Common myeloid progenitor, CD34-positive (primary cell): ENCODE measurements at regions not wholly inside any gene's neighbourhood (a gene's known extent, or its start where the extent isn't known, plus 50 kb on each side); places are given as distances from the start of the nearest gene placed in this dataset.

Source experiments
- CTCF ChIA-PET: fragments of 350-600 bp; sonication (Branson Sonifier 250); formaldehyde crosslinking; loops from one replicate; lab custom pipeline; 2021; ENCODE audit warnings: antibody characterized with exemption; lab: Charles Lee
- POLR2A ChIA-PET: fragments of 350-600 bp; sonication (Branson Sonifier 250); formaldehyde crosslinking; loops from one replicate; lab custom pipeline; 2021; ENCODE audit warnings: antibody characterized with exemption; lab: Charles Lee
- DNase-seq, 3 donors: peaks; one replicate each; pipeline versions ENCODE4 v3.0.0 to v3.0.0-alpha.2; 2013
- H3K27ac ChIP-seq, 2 experiments: 1 replicate in 1 of 2; 2 replicates in 1 of 2; pipeline ENCODE4 v1.7.0; 2013; ENCODE audit warnings: inconsistent platforms in 2 of 2, low read length in 2 of 2, mild to moderate bottlenecking in 2 of 2, low read depth in 1 of 2, moderate library complexity in 1 of 2; ENCODE audit not compliant: severe bottlenecking in 2 of 2, insufficient read depth in 1 of 2, poor library complexity in 1 of 2
- H3K27me3 ChIP-seq, 5 experiments: replicated peaks in 2 of 5; 1 replicate in 3 of 5; 2 replicates in 2 of 5; pipeline versions ENCODE4 v1.6.1 to v1.7.0; 2013; ENCODE audit warnings: low read length in 4 of 5, mild to moderate bottlenecking in 2 of 5, moderate library complexity in 2 of 5, inconsistent platforms in 1 of 5; ENCODE audit not compliant: insufficient read depth in 5 of 5, control insufficient read depth in 4 of 5
- H3K36me3 ChIP-seq, 4 experiments: 1 replicate in 2 of 4; 2 replicates in 2 of 4; pipeline versions ENCODE4 v1.6.1 to v1.7.0; 2013; ENCODE audit warnings: low read length in 3 of 4, control low read depth in 1 of 4, mild to moderate bottlenecking in 1 of 4; ENCODE audit not compliant: control insufficient read depth in 4 of 4, insufficient read depth in 4 of 4
- H3K4me1 ChIP-seq, 4 experiments: 1 replicate in 3 of 4; 2 replicates in 1 of 4; pipeline versions ENCODE4 v1.6.1 to v1.7.1; 2013; ENCODE audit warnings: low read length in 3 of 4, mild to moderate bottlenecking in 3 of 4, control low read depth in 1 of 4, inconsistent platforms in 1 of 4, moderate library complexity in 1 of 4; ENCODE audit not compliant: control insufficient read depth in 4 of 4, insufficient read depth in 4 of 4; ENCODE audit errors: control extremely low read depth in 1 of 4
- H3K4me3 ChIP-seq, 7 experiments: 1 replicate in 4 of 7; 2 replicates in 3 of 7; pipeline versions ENCODE4 v1.5.1 to v1.7.0; 2013; ENCODE audit warnings: mild to moderate bottlenecking in 7 of 7, low read length in 6 of 7, moderate library complexity in 6 of 7, inconsistent platforms in 2 of 7, low read depth in 2 of 7, control low read depth in 1 of 7; ENCODE audit not compliant: insufficient read depth in 4 of 7, control insufficient read depth in 1 of 7; ENCODE audit errors: extremely low read depth in 1 of 7
- H3K9me3 ChIP-seq, 5 experiments: 1 replicate in 4 of 5; 2 replicates in 1 of 5; pipeline versions ENCODE4 v1.6.1 to v1.7.1; 2013; ENCODE audit warnings: low read length in 4 of 5, mild to moderate bottlenecking in 2 of 5, inconsistent platforms in 1 of 5, low read depth in 1 of 5, moderate library complexity in 1 of 5; ENCODE audit not compliant: control insufficient read depth in 4 of 5, insufficient read depth in 2 of 5; ENCODE audit errors: control extremely low read depth in 1 of 5
- WGBS: methylation state at CpG from one replicate; pipeline ENCODE4 v1.1.5; 2013; ENCODE audit not compliant: insufficient coverage; 5-methylcytosine and 5-hydroxymethylcytosine counted together

DNA sequence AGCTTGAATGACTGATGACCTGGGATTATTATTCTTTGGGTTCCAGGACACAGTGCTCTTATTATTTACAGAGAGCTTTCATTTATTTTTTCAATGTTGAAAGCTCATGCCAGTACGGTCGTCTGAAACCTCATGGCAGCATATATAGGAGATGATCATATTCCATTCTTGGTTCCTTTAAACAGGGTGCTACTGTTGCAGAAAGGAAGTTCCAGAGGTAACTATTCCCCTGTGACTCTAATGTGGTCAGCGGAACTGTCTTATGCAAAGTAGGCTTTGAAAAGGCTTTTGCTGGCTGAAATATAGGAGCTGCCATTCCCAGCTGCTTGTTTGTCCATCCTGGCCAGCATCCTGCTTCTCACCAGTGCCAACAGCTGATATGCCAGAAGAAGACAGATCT is 208.3 kb upstream of the LEF1 start:
- ChIA-PET CTCF (no interaction called here), POLR2A (no interaction called here)
- Histone ChIP-seq H3K4me1 (peaks cover 0 to 4% (median 3%) of the 10 kb centered on the region in 4 experiments), H3K27me3 (no peaks in the 10 kb centered on the region), H3K9me3 (peaks cover 0 to 6% (median 4%) of the 10 kb centered on the region in 5 experiments), H3K36me3 (no peaks in the 10 kb centered on the region), H3K4me3 (no peak overlapping the region), H3K27ac (no peak overlapping the region)
- no peak for DNase-seq
- WGBS: 97% methylated on average over 3 of the region's 3 CpGs

DNA sequence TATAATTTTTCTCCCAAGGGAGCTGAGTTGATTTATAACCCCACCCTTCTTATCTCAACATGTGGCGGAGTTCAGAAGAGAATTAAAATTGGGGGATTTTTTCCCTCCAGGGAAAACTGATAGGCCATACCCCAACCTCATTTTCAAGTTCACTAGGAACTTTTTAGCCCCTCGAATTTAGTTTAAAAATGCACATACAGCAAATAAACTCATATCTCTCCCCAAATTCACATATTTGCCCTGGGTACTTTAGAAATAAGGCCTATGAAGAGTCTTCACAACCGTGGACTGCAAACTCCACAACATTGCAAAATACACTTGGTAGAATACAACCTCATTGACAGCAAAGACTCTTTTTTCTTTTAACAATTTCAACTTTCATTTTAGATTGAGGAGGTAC is 206.7 kb upstream of the LEF1 start:
- Histone ChIP-seq H3K4me3 (no peak overlapping the region), H3K36me3 (no peaks in the 10 kb centered on the region), H3K9me3 (peaks cover 0 to 5% (median 3%) of the 10 kb centered on the region in 5 experiments), H3K27me3 (no peaks in the 10 kb centered on the region), H3K4me1 (peaks cover 0 to 4% (median 3%) of the 10 kb centered on the region in 4 experiments), H3K27ac (no peak overlapping the region)
- 100% methylated on average over 2 of the region's 3 CpGs for WGBS
- ChIA-PET CTCF (interaction anchor here (0.9 to 1.0 kb wide), 2 partner anchors 9 to 195 kb away, joined by 3 to 5 read pairs; no protein-coding TSS in a partner anchor), POLR2A (no interaction called here)
- no peak for DNase-seq

DNA sequence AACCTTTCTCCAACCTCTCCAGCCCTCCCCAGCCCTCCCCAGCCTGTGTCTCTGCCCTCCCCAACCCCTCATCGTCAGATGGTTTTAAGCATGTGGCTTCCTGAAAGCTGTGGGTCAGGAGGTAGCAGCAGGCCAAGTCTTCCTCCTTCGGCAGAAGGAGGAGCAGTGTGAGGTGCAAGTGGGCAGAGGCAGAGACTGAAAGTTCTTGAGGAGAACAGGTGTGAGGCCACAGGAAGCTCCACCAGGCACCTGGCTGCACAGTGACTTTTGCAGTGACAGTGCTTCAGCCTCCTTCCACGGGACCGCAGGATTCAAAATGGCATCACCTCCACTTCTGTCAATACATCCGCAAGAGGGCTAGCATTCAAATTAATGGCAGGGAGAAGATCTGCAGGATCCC is 203.9 kb upstream of the LEF1 start:
- 69% methylated on average over 4 of the region's 5 CpGs for WGBS
- Histone ChIP-seq H3K27ac (no peak overlapping the region), H3K36me3 (no peaks in the 10 kb centered on the region), H3K9me3 (no peaks in the 10 kb centered on the region), H3K27me3 (no peaks in the 10 kb centered on the region), H3K4me3 (no peak overlapping the region), H3K4me1 (peaks cover 0 to 4% (median 3%) of the 10 kb centered on the region in 4 experiments)
- ChIA-PET CTCF (no interaction called here), POLR2A (no interaction called here)
- no peak for DNase-seq

DNA sequence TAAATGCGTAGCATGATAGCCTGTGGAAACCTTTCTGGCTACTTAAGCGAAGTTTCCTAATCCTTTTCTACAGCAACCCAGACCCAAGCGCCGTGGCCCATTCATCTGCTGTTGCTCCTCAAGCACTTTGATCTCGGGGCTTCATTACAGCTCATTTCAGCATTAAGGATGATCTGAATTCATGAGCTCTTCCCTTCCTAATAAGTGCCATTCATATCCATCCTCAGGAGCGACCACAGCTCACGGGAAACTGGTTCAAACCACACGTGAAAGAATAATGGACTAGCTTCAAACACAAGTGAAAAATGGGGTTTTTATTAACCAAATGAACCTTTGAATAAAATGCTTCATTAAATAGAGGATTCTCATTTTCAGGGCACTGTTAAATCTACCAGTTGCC is 202.6 kb upstream of the LEF1 start:
- Histone ChIP-seq H3K27ac (no peak overlapping the region), H3K4me1 (peaks cover 0 to 4% (median 3%) of the 10 kb centered on the region in 4 experiments), H3K4me3 (no peak overlapping the region), H3K27me3 (no peaks in the 10 kb centered on the region), H3K36me3 (no peaks in the 10 kb centered on the region), H3K9me3 (no peaks in the 10 kb centered on the region)
- 100% methylated on average over 5 of the region's 8 CpGs for WGBS
- POLR2A ChIA-PET: interaction anchor here (0.7 kb wide), 1 partner anchor 1883 kb away, joined by 3 read pairs; no protein-coding TSS in a partner anchor
- no peak for DNase-seq
- CTCF ChIA-PET: no interaction called here

DNA sequence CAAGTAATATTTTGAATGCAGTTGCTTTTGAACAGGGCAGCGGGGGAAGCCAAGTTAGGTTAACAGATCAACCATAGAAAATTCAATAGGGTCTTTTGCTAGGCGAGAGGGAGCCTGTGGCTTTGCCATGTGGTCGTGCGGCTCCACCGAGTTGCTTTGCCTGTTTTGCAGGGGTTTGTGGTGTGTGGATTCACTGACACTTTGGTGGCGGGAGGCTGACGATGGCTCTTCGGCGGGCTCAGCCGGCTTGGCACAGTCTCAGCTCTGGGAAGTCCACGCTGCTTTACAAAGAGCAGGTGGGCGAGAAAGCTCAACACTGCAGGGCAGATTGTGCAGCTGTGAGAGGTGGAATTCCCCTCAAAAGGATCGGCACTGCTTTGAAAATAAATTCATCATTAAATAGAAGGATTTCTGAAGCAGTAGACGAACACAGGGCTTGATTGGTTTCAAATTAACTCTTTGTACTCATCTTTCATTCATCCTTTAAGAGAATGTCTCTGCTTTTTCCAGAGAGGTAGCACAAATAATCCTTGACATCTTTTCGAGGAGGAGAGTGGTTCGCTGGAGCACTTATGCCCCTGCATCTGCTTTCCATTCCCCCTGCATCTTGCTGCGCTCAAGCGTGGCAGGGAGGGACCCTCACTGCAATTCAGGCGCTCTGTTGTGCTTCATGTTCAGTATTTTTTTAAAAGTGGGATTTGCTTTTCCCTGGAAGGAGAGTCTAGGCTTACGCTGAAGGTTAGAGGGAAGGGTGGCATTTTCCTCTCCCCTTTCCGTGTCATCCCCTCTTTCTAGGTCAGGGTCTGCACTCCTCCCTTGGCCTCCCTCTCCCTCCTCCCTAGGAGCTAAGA is 201.8 kb upstream of the LEF1 start:
- no peaks in the 10 kb centered on the region for H3K9me3 ChIP-seq
- ChIA-PET POLR2A (no interaction called here), CTCF (interaction anchor here (1.0 kb wide), 1 partner anchor 10 kb away, joined by 3 read pairs; no protein-coding TSS in a partner anchor)

DNA sequence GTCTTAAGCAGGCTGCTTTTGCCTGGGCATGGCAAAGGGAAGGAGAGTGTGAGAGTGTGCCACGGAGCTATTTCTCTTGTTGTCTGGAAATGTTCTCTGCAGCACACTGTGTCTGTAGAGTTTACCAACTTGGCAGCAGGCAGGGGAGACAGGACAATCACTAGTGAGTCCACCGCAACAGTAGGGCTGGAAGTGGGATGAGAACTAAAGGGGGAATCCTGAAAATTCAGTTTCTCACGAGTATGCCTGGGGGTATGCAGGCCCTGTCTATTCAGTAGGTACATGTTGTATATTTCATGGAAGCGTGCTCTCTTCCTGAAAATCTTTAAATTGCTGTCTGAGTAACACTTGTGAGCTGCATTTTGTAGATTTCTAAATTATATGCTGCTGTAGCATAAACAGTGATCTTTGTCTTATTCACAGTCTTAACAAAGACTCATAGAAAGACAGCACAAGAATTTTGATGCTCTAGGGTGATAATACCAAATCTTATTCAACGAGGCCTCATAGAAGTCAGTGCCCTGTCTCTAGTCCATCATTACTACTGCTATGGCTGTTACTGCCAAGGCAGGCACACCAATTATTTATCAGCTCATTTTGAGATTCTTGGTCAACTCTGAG is 200.4 kb upstream of the LEF1 start:
- Histone ChIP-seq H3K27me3 (no peaks in the 10 kb centered on the region), H3K4me1 (peaks cover 0 to 4% (median 3%) of the 10 kb centered on the region in 4 experiments), H3K9me3 (no peaks in the 10 kb centered on the region), H3K36me3 (no peaks in the 10 kb centered on the region), H3K27ac (no peak overlapping the region), H3K4me3 (no peak overlapping the region)
- WGBS: 93% methylated on average over 4 of the region's 5 CpGs
- POLR2A ChIA-PET: no interaction called here
- no peak for DNase-seq
- CTCF ChIA-PET: interaction anchor here (1.0 kb wide), 2 partner anchors 12 to 23 kb away, joined by 3 read pairs; no protein-coding TSS in a partner anchor

More for the DNA sequence above, 201.8 kb upstream of the LEF1 start:
- Histone ChIP-seq H3K4me3 (no peak overlapping the region), H3K36me3 (no peaks in the 10 kb centered on the region), H3K27me3 (no peaks in the 10 kb centered on the region), H3K4me1 (peaks cover 0 to 4% (median 3%) of the 10 kb centered on the region in 4 experiments), H3K27ac (no peak overlapping the region)
- DNase-seq: no peak
- WGBS: 91% methylated on average over 16 of the region's 21 CpGs

DNA sequence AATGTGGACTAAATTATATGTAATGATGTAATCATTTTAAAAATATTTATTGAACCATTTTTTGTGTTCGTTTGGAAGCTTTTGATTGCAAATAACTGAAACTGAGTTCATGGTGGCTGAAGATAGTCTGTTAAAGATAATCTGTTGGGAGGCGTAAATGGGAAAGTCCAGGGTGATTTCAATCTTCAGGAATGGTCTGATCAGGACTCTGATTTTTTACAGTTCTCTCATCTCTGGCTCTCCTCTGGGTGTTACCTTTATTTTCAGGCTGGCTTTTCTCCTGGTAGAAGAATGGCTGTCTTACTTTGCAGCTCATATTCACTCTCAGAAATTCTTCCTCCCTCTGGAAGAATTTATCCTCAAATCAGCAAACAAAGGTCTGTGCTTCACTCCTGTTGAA is 199.0 kb upstream of the LEF1 start:
- ChIA-PET POLR2A (no interaction called here), CTCF (no interaction called here)
- 100% methylated on average over 2 of the region's 2 CpGs for WGBS
- Histone ChIP-seq H3K9me3 (no peaks in the 10 kb centered on the region), H3K4me1 (peaks cover 0 to 3% (median 2%) of the 10 kb centered on the region in 4 experiments), H3K36me3 (no peaks in the 10 kb centered on the region), H3K4me3 (no peak overlapping the region), H3K27ac (no peak overlapping the region), H3K27me3 (no peaks in the 10 kb centered on the region)
- DNase-seq: no peak
